B cell (primary cell): ENCODE measurements at regions not wholly inside any gene's neighbourhood (a gene's known extent, or its start where the extent isn't known, plus 50 kb on each side); places are given as distances from the start of the nearest gene placed in this dataset.

Experiments used
- ATAC-seq: fragments of 200-7000 bp; cut with Tn5 transposase; one replicate; pipeline ENCODE4 v1.10.0; 2021; ENCODE audit warnings: low read depth, mild to moderate bottlenecking, moderate number of reproducible peaks, moderate library complexity
- CTCF ChIA-PET: fragments of 350-600 bp; sonication (Branson Sonifier 250); formaldehyde crosslinking; loops from one replicate; lab custom pipeline; 2021; ENCODE audit warnings: antibody characterized with exemption, inconsistent platforms; lab: Charles Lee
- POLR2A ChIA-PET: fragments of 350-600 bp; sonication (Branson Sonifier 250); formaldehyde crosslinking; loops from one replicate; lab custom pipeline; 2021; ENCODE audit warnings: antibody characterized with exemption; lab: Charles Lee
- DNase-seq: peaks from one replicate; pipeline ENCODE4 v3.0.0; 2013
- H2AFZ ChIP-seq: 2 replicates; pipeline ENCODE4 v1.6.1; 2012; ENCODE audit warnings: mild to moderate bottlenecking, low read depth, low read length; ENCODE audit not compliant: insufficient read depth, poor library complexity, severe bottlenecking
- H3K27ac ChIP-seq, 2 donors: 1 replicate in 1 of 2; 2 replicates in 1 of 2; pipeline ENCODE4 v1.5.1; 2012 to 2013; ENCODE audit warnings: low read length in 2 of 2, mild to moderate bottlenecking in 2 of 2, moderate library complexity in 1 of 2
- H3K27me3 ChIP-seq, 4 experiments: fragments of 200-600 bp in 1 of 4; sonication (generic) in 1 of 4; replicated peaks in 1 of 4; 1 replicate in 2 of 4; 2 replicates in 2 of 4; pipeline versions ENCODE4 v1.6.1 to v1.7.0; 2013 to 2016; ENCODE audit warnings: low read length in 3 of 4, mild to moderate bottlenecking in 2 of 4, mixed read lengths in 1 of 4, moderate library complexity in 1 of 4; ENCODE audit not compliant: insufficient read depth in 4 of 4, control insufficient read depth in 3 of 4; ENCODE audit errors: control extremely low read depth in 1 of 4
- H3K36me3 ChIP-seq, 2 experiments: replicated peaks in 1 of 2; 1 replicate in 1 of 2; 2 replicates in 1 of 2; pipeline versions ENCODE4 v1.6.1 to v1.7.1; 2013; ENCODE audit warnings: low read length in 1 of 2; ENCODE audit not compliant: insufficient read depth in 2 of 2, control insufficient read depth in 1 of 2; ENCODE audit errors: control extremely low read depth in 1 of 2, extremely low read depth in 1 of 2
- H3K4me1 ChIP-seq, 2 donors: fragments of 200-600 bp in 1 of 2; sonication (generic) in 1 of 2; 1 replicate in 1 of 2; 2 replicates in 1 of 2; pipeline versions ENCODE4 v1.5.1 to v1.6.1; 2013 to 2017; ENCODE audit warnings: low read length in 2 of 2; ENCODE audit not compliant: control insufficient read depth in 2 of 2, insufficient read depth in 2 of 2
- H3K4me2 ChIP-seq: replicated peaks from 2 replicates; pipeline ENCODE3; 2012; ENCODE audit warnings: mild to moderate bottlenecking, low read depth, low read length; ENCODE audit not compliant: poor library complexity, severe bottlenecking
- H3K4me3 ChIP-seq, 5 experiments: fragments of 200-600 bp in 1 of 5; sonication (generic) in 1 of 5; 1 replicate in 3 of 5; 2 replicates in 2 of 5; pipeline versions ENCODE4 v1.5.1 to v1.7.0; 2011 to 2016; ENCODE audit warnings: low read length in 4 of 5, mild to moderate bottlenecking in 4 of 5, low read depth in 2 of 5, control low read depth in 1 of 5, moderate library complexity in 1 of 5; ENCODE audit not compliant: insufficient read depth in 1 of 5; ENCODE audit errors: control extremely low read depth in 1 of 5, extremely low read depth in 1 of 5
- H3K79me2 ChIP-seq: fragments of 200-600 bp; sonication (generic); one replicate; pipeline ENCODE4 v1.6.0; 2016; ENCODE audit warnings: low read length; ENCODE audit not compliant: control insufficient read depth, insufficient read depth
- H3K9ac ChIP-seq: fragments of 200-600 bp; sonication (generic); 2 replicates; pipeline ENCODE4 v1.6.1; 2017; ENCODE audit warnings: mild to moderate bottlenecking, low read length, moderate library complexity
- H3K9me3 ChIP-seq, 3 donors: one replicate each; pipeline versions ENCODE4 v1.6.1 to v1.7.1; 2013; ENCODE audit warnings: low read length in 2 of 3; ENCODE audit not compliant: control insufficient read depth in 2 of 3, insufficient read depth in 1 of 3; ENCODE audit errors: control extremely low read depth in 1 of 3
- H4K20me1 ChIP-seq: 2 replicates; pipeline ENCODE4 v1.6.0; 2012; ENCODE audit warnings: mild to moderate bottlenecking, low read length; ENCODE audit not compliant: insufficient read depth, control insufficient read depth, poor library complexity, severe bottlenecking
- H3K27ac Mint-ChIP-seq: one replicate; pipeline ENCODE4 v1.8.0; 2021; ENCODE audit warnings: mixed read lengths
- H3K27me3 Mint-ChIP-seq: one replicate; pipeline ENCODE4 v1.8.0; 2021; ENCODE audit warnings: mixed read lengths
- H3K4me1 Mint-ChIP-seq: one replicate; pipeline ENCODE4 v1.8.0; 2021; ENCODE audit warnings: mixed read lengths
- H3K4me3 Mint-ChIP-seq: one replicate; pipeline ENCODE4 v1.8.0; 2021; ENCODE audit warnings: mixed read lengths
- H3K9me3 Mint-ChIP-seq: one replicate; pipeline ENCODE4 v1.8.0; 2022; ENCODE audit warnings: mixed read lengths; ENCODE audit not compliant: insufficient read depth
- CTCF ChIP-seq: fragments of 200-600 bp; IDR thresholded peaks from one replicate; pipeline ENCODE4 v1.8.0; 2022; ENCODE audit warnings: antibody characterized with exemption, mild to moderate bottlenecking
- EZH2 ChIP-seq: IDR thresholded peaks from 2 replicates; pipeline ENCODE4 v1.6.1; 2012; ENCODE audit warnings: borderline replicate concordance, low read depth, mild to moderate bottlenecking, moderate library complexity, low read length; ENCODE audit not compliant: insufficient read depth, poor library complexity, severe bottlenecking
- WGBS: methylation state at CpG from one replicate; pipeline ENCODE4 v1.1.5; 2013; ENCODE audit warnings: missing lambda C conversion rate; ENCODE audit not compliant: insufficient coverage; 5-methylcytosine and 5-hydroxymethylcytosine counted together
- intact Hi-C: fragments of 100-400 bp; cut with micrococcal nuclease; formaldehyde crosslinking; loops from one replicate; pipeline ENCODE4 v1.10.0; 2022

- CTCF ChIA-PET: no interaction called here
- Histone ChIP-seq H3K4me3 (no peak overlapping the region), H4K20me1 (no peaks in the 10 kb centered on the region), H3K27me3 (no peaks in the 10 kb centered on the region), H2AFZ (no peak overlapping the region), H3K79me2 (no peaks in the 10 kb centered on the region), H3K9ac (no peak overlapping the region), H3K4me2 (no peak overlapping the region), H3K36me3 (no peaks in the 10 kb centered on the region), H3K9me3 (peaks cover 0 to 3% (median 1%) of the 10 kb centered on the region in 3 donors), H3K27ac (no peak overlapping the region), H3K4me1 (no peaks in the 10 kb centered on the region)
- H3K4me1 Mint-ChIP-seq: no peaks in the 10 kb centered on the region
- no peak for TF ChIP-seq CTCF
- TF ChIP-seq EZH2: no peak
- POLR2A ChIA-PET: no interaction called here
- WGBS: 86% methylated on average over 6 of the region's 6 CpGs
- ATAC-seq (no peak), DNase-seq (no peak)
- intact Hi-C loops: no loop called here
- no peaks in the 10 kb centered on the region for H3K9me3 Mint-ChIP-seq
- H3K27ac Mint-ChIP-seq: no peak overlapping the region
- peaks cover 3% of the 10 kb centered on the region for H3K27me3 Mint-ChIP-seq
- H3K4me3 Mint-ChIP-seq: no peak overlapping the region
Measured at GRCh38 chr13:100983111-100983510, 308.5 kb upstream of the TMTC4 start.

- H3K27ac ChIP-seq: no peak overlapping the region
- CTCF ChIA-PET: no interaction called here
- no peaks in the 10 kb centered on the region for H3K79me2 ChIP-seq
- H3K4me3 ChIP-seq: no peak overlapping the region
- H2AFZ ChIP-seq: no peak overlapping the region
- Mint-ChIP-seq H3K27ac (no peak overlapping the region), H3K9me3 (no peaks in the 10 kb centered on the region), H3K27me3 (no peaks in the 10 kb centered on the region), H3K4me1 (no peaks in the 10 kb centered on the region), H3K4me3 (no peak overlapping the region)
- H3K27me3 ChIP-seq: no peaks in the 10 kb centered on the region
- peaks cover 0 to 1% (median 0%) of the 10 kb centered on the region in 3 donors for H3K9me3 ChIP-seq
- no peaks in the 10 kb centered on the region for H3K36me3 ChIP-seq
- H3K4me2 ChIP-seq: no peak overlapping the region
- intact Hi-C loops: no loop called here
- no peak for ATAC-seq
- H4K20me1 ChIP-seq: no peaks in the 10 kb centered on the region
- H3K4me1 ChIP-seq: no peaks in the 10 kb centered on the region
- no peak for DNase-seq
- POLR2A ChIA-PET: no interaction called here
- TF ChIP-seq CTCF: no peak
- TF ChIP-seq EZH2: no peak
- H3K9ac ChIP-seq: no peak overlapping the region
Measured at GRCh38 chr13:100980171-100980570, 305.6 kb upstream of the TMTC4 start.
